B cell (primary cell): ENCODE measurements at regions not wholly inside any gene's neighbourhood (a gene's known extent, or its start where the extent isn't known, plus 50 kb on each side); places are given as distances from the start of the nearest gene placed in this dataset.
A peak's percentile ranks its signal among the peaks of the same experiment; 100 is the strongest.
"Not testable (repeated sequence)": the region's sequence is repeated elsewhere in the genome, so short reads cannot be mapped to it uniquely, and the experiment has no call there.

Source experiments
- ATAC-seq: fragments of 200-7000 bp; cut with Tn5 transposase; one replicate; pipeline ENCODE4 v1.10.0; 2021; ENCODE audit warnings: low read depth, mild to moderate bottlenecking, moderate number of reproducible peaks, moderate library complexity
- CTCF ChIA-PET: fragments of 350-600 bp; sonication (Branson Sonifier 250); formaldehyde crosslinking; loops from one replicate; lab custom pipeline; 2021; ENCODE audit warnings: antibody characterized with exemption, inconsistent platforms; lab: Charles Lee
- POLR2A ChIA-PET: fragments of 350-600 bp; sonication (Branson Sonifier 250); formaldehyde crosslinking; loops from one replicate; lab custom pipeline; 2021; ENCODE audit warnings: antibody characterized with exemption; lab: Charles Lee
- DNase-seq: peaks from one replicate; pipeline ENCODE4 v3.0.0; 2013
- H2AFZ ChIP-seq: 2 replicates; pipeline ENCODE4 v1.6.1; 2012; ENCODE audit warnings: mild to moderate bottlenecking, low read depth, low read length; ENCODE audit not compliant: insufficient read depth, poor library complexity, severe bottlenecking
- H3K27ac ChIP-seq, 2 donors: 1 replicate in 1 of 2; 2 replicates in 1 of 2; pipeline ENCODE4 v1.5.1; 2012 to 2013; ENCODE audit warnings: low read length in 2 of 2, mild to moderate bottlenecking in 2 of 2, moderate library complexity in 1 of 2
- H3K27me3 ChIP-seq, 4 experiments: fragments of 200-600 bp in 1 of 4; sonication (generic) in 1 of 4; replicated peaks in 1 of 4; 1 replicate in 2 of 4; 2 replicates in 2 of 4; pipeline versions ENCODE4 v1.6.1 to v1.7.0; 2013 to 2016; ENCODE audit warnings: low read length in 3 of 4, mild to moderate bottlenecking in 2 of 4, mixed read lengths in 1 of 4, moderate library complexity in 1 of 4; ENCODE audit not compliant: insufficient read depth in 4 of 4, control insufficient read depth in 3 of 4; ENCODE audit errors: control extremely low read depth in 1 of 4
- H3K36me3 ChIP-seq, 2 experiments: replicated peaks in 1 of 2; 1 replicate in 1 of 2; 2 replicates in 1 of 2; pipeline versions ENCODE4 v1.6.1 to v1.7.1; 2013; ENCODE audit warnings: low read length in 1 of 2; ENCODE audit not compliant: insufficient read depth in 2 of 2, control insufficient read depth in 1 of 2; ENCODE audit errors: control extremely low read depth in 1 of 2, extremely low read depth in 1 of 2
- H3K4me1 ChIP-seq, 2 donors: fragments of 200-600 bp in 1 of 2; sonication (generic) in 1 of 2; 1 replicate in 1 of 2; 2 replicates in 1 of 2; pipeline versions ENCODE4 v1.5.1 to v1.6.1; 2013 to 2017; ENCODE audit warnings: low read length in 2 of 2; ENCODE audit not compliant: control insufficient read depth in 2 of 2, insufficient read depth in 2 of 2
- H3K4me2 ChIP-seq: replicated peaks from 2 replicates; pipeline ENCODE3; 2012; ENCODE audit warnings: mild to moderate bottlenecking, low read depth, low read length; ENCODE audit not compliant: poor library complexity, severe bottlenecking
- H3K4me3 ChIP-seq, 5 experiments: fragments of 200-600 bp in 1 of 5; sonication (generic) in 1 of 5; 1 replicate in 3 of 5; 2 replicates in 2 of 5; pipeline versions ENCODE4 v1.5.1 to v1.7.0; 2011 to 2016; ENCODE audit warnings: low read length in 4 of 5, mild to moderate bottlenecking in 4 of 5, low read depth in 2 of 5, control low read depth in 1 of 5, moderate library complexity in 1 of 5; ENCODE audit not compliant: insufficient read depth in 1 of 5; ENCODE audit errors: control extremely low read depth in 1 of 5, extremely low read depth in 1 of 5
- H3K79me2 ChIP-seq: fragments of 200-600 bp; sonication (generic); one replicate; pipeline ENCODE4 v1.6.0; 2016; ENCODE audit warnings: low read length; ENCODE audit not compliant: control insufficient read depth, insufficient read depth
- H3K9ac ChIP-seq: fragments of 200-600 bp; sonication (generic); 2 replicates; pipeline ENCODE4 v1.6.1; 2017; ENCODE audit warnings: mild to moderate bottlenecking, low read length, moderate library complexity
- H3K9me3 ChIP-seq, 3 donors: one replicate each; pipeline versions ENCODE4 v1.6.1 to v1.7.1; 2013; ENCODE audit warnings: low read length in 2 of 3; ENCODE audit not compliant: control insufficient read depth in 2 of 3, insufficient read depth in 1 of 3; ENCODE audit errors: control extremely low read depth in 1 of 3
- H4K20me1 ChIP-seq: 2 replicates; pipeline ENCODE4 v1.6.0; 2012; ENCODE audit warnings: mild to moderate bottlenecking, low read length; ENCODE audit not compliant: insufficient read depth, control insufficient read depth, poor library complexity, severe bottlenecking
- H3K27ac Mint-ChIP-seq: one replicate; pipeline ENCODE4 v1.8.0; 2021; ENCODE audit warnings: mixed read lengths
- H3K27me3 Mint-ChIP-seq: one replicate; pipeline ENCODE4 v1.8.0; 2021; ENCODE audit warnings: mixed read lengths
- H3K4me1 Mint-ChIP-seq: one replicate; pipeline ENCODE4 v1.8.0; 2021; ENCODE audit warnings: mixed read lengths
- H3K4me3 Mint-ChIP-seq: one replicate; pipeline ENCODE4 v1.8.0; 2021; ENCODE audit warnings: mixed read lengths
- H3K9me3 Mint-ChIP-seq: one replicate; pipeline ENCODE4 v1.8.0; 2022; ENCODE audit warnings: mixed read lengths; ENCODE audit not compliant: insufficient read depth
- EZH2 ChIP-seq: IDR thresholded peaks from 2 replicates; pipeline ENCODE4 v1.6.1; 2012; ENCODE audit warnings: borderline replicate concordance, low read depth, mild to moderate bottlenecking, moderate library complexity, low read length; ENCODE audit not compliant: insufficient read depth, poor library complexity, severe bottlenecking
- WGBS: methylation state at CpG from one replicate; pipeline ENCODE4 v1.1.5; 2013; ENCODE audit warnings: missing lambda C conversion rate; ENCODE audit not compliant: insufficient coverage; 5-methylcytosine and 5-hydroxymethylcytosine counted together
- intact Hi-C: fragments of 100-400 bp; cut with micrococcal nuclease; formaldehyde crosslinking; loops from one replicate; pipeline ENCODE4 v1.10.0; 2022
- TF ChIP-seq, protein P1 (sequence below): fragments of 200-600 bp; IDR thresholded peaks from one replicate; pipeline ENCODE4 v1.8.0; 2022; ENCODE audit warnings: antibody characterized with exemption, mild to moderate bottlenecking

GRCh38 chr22:23431337-23432072 is 148.6 kb downstream of the IGLL1 start:
- Histone ChIP-seq H3K27me3 (peaks cover 0 to 4% (median 1%) of the 10 kb centered on the region in 4 experiments), H3K9me3 (peaks cover 2 to 15% (median 13%) of the 10 kb centered on the region in 3 donors), H3K4me1 (peaks cover 7 to 16% of the 10 kb centered on the region in 2 donors), H3K27ac (no peak overlapping the region), H3K79me2 (no peaks in the 10 kb centered on the region), H2AFZ (no peak overlapping the region), H3K4me3 (no peak overlapping the region), H4K20me1 (no peaks in the 10 kb centered on the region), H3K4me2 (no peak overlapping the region), H3K36me3 (no peaks in the 10 kb centered on the region), H3K9ac (no peak overlapping the region)
- H3K27me3 Mint-ChIP-seq: peaks cover under 1% of the 10 kb centered on the region
- no peak overlapping the region for H3K4me3 Mint-ChIP-seq
- intact Hi-C loops: no loop called here
- DNase-seq (no peak), ATAC-seq (no peak)
- H3K27ac Mint-ChIP-seq: no peak overlapping the region
- ChIA-PET CTCF (no interaction called here), POLR2A (no interaction called here)
- TF ChIP-seq EZH2: no peak
- TF ChIP-seq, protein P1, sequence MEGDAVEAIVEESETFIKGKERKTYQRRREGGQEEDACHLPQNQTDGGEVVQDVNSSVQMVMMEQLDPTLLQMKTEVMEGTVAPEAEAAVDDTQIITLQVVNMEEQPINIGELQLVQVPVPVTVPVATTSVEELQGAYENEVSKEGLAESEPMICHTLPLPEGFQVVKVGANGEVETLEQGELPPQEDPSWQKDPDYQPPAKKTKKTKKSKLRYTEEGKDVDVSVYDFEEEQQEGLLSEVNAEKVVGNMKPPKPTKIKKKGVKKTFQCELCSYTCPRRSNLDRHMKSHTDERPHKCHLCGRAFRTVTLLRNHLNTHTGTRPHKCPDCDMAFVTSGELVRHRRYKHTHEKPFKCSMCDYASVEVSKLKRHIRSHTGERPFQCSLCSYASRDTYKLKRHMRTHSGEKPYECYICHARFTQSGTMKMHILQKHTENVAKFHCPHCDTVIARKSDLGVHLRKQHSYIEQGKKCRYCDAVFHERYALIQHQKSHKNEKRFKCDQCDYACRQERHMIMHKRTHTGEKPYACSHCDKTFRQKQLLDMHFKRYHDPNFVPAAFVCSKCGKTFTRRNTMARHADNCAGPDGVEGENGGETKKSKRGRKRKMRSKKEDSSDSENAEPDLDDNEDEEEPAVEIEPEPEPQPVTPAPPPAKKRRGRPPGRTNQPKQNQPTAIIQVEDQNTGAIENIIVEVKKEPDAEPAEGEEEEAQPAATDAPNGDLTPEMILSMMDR: no peak
- peaks cover 17% of the 10 kb centered on the region for H3K4me1 Mint-ChIP-seq
- peaks cover 8% of the 10 kb centered on the region for H3K9me3 Mint-ChIP-seq
- WGBS: 95% methylated on average over 18 of the region's 20 CpGs

DNA sequence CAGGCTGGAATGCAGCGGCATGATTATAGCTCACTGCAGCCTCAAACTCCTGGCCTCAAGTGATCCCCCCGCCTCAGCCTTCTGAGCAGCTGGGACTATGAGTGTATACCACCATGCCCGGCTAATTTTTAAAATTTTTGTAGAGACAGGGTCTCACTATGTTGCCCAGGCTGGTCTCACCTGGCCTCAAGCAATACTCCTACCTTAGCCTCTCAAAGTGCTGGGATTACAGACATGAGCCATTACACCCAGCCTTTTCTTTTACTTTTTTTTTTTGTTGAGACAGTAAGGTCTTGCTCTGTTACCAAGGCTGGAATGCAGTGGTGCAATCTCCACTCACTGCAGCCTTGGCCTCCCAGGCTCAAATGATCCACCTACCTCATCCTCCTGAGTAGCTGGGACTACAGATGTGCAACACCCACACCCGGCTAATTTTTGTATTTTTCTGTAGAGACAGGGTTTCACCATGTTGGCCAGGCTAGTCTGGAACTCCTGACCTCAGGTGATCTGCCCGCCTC is 155.5 kb downstream of the IGLL1 start:
- H3K4me1 Mint-ChIP-seq: peaks cover 29% of the 10 kb centered on the region
- ATAC-seq, H4K20me1 ChIP-seq, H3K27me3 ChIP-seq, H3K4me2 ChIP-seq, DNase-seq, H3K9me3 ChIP-seq, H3K79me2 ChIP-seq, CTCF ChIA-PET, intact Hi-C loops, H3K36me3 ChIP-seq, H3K27me3 Mint-ChIP-seq, H3K9me3 Mint-ChIP-seq, H3K9ac ChIP-seq, H3K4me3 ChIP-seq, H2AFZ ChIP-seq: not testable (repeated sequence)
- POLR2A ChIA-PET: interaction anchor here (0.7 kb wide), 1 partner anchor 447 kb away, joined by 3 read pairs; no protein-coding TSS in a partner anchor
- Histone ChIP-seq H3K27ac (peak overlapping the region in 1 of 2 donors; percentile 59), H3K4me1 (peaks cover 29 to 40% of the 10 kb centered on the region in 2 donors)
- peak overlapping the region; percentile 33 for H3K27ac Mint-ChIP-seq
- WGBS: 88% methylated on average over 5 of the region's 5 CpGs
- H3K4me3 Mint-ChIP-seq: peak overlapping the region; percentile 17
